GM21737 (cell line): ENCODE measurements at regions not wholly inside any gene's neighbourhood (a gene's known extent, or its start where the extent isn't known, plus 50 kb on each side); places are given as distances from the start of the nearest gene placed in this dataset.
"Not testable (repeated sequence)": the region's sequence is repeated elsewhere in the genome, so short reads cannot be mapped to it uniquely, and the experiment has no call there.

ENCODE experiments used
- ATAC-seq: cut with Tn5 transposase; IDR thresholded peaks from one replicate; pipeline ENCODE4 v1.9.1; 2021; ENCODE audit warnings: mild to moderate bottlenecking, moderate library complexity; ENCODE audit not compliant: unreplicated experiment

- no peak for ATAC-seq
Observed at GRCh38 chr5:25764733-25765132, 1120.0 kb upstream of the CDH10 start.

- no peak for ATAC-seq
Observed at GRCh38 chr5:25763781-25764180, 1119.0 kb upstream of the CDH10 start.

- ATAC-seq = no peak
Observed at GRCh38 chr5:25754895-25755294, 1110.1 kb upstream of the CDH10 start.

GRCh38 chr5:25744908-25745307 is 1100.1 kb upstream of the CDH10 start:
- ATAC-seq = no peak

- ATAC-seq = no peak
Observed at GRCh38 chr5:25716680-25717079, 1071.9 kb upstream of the CDH10 start.

GRCh38 chr5:25713259-25713658 is 1068.5 kb upstream of the CDH10 start:
- peak; percentile 69 for ATAC-seq

- ATAC-seq = no peak
Observed at GRCh38 chr5:25707093-25707492, 1062.3 kb upstream of the CDH10 start.

- no peak for ATAC-seq
Observed at GRCh38 chr5:25701936-25702335, 1057.2 kb upstream of the CDH10 start.

GRCh38 chr5:25694801-25695200 is 1050.0 kb upstream of the CDH10 start:
- ATAC-seq = no peak

GRCh38 chr5:25688156-25688555 is 1043.4 kb upstream of the CDH10 start:
- ATAC-seq = peak; percentile 54

GRCh38 chr5:25669645-25670401 is 1025.0 kb upstream of the CDH10 start:
- no peak for ATAC-seq

- no peak for ATAC-seq
Observed at GRCh38 chr5:25662610-25663009, 1017.8 kb upstream of the CDH10 start.

GRCh38 chr5:25650316-25650715 is 1005.5 kb upstream of the CDH10 start:
- ATAC-seq = not testable (repeated sequence)

- no peak for ATAC-seq
Observed at GRCh38 chr5:25649628-25650265, 1005.0 kb upstream of the CDH10 start.

GRCh38 chr5:25646421-25647341 is 1001.9 kb upstream of the CDH10 start:
- ATAC-seq = no peak

GRCh38 chr5:25641124-25641523 is 996.3 kb upstream of the CDH10 start:
- no peak for ATAC-seq

GRCh38 chr5:25619273-25619672 is 974.5 kb upstream of the CDH10 start:
- ATAC-seq = no peak

GRCh38 chr5:25618821-25619220 is 974.0 kb upstream of the CDH10 start:
- no peak for ATAC-seq

GRCh38 chr5:25614466-25614865 is 969.7 kb upstream of the CDH10 start:
- no peak for ATAC-seq

GRCh38 chr5:25604681-25605080 is 959.9 kb upstream of the CDH10 start:
- ATAC-seq = no peak

- no peak for ATAC-seq
Observed at GRCh38 chr5:25579111-25579510, 934.3 kb upstream of the CDH10 start.

- ATAC-seq = no peak
Observed at GRCh38 chr5:25573691-25574090, 928.9 kb upstream of the CDH10 start.
